NCI-H69 (cell line): ENCODE measurements at regions not wholly inside any gene's neighbourhood (a gene's known extent, or its start where the extent isn't known, plus 50 kb on each side); places are given as distances from the start of the nearest gene placed in this dataset.
"Not testable (repeated sequence)": the region's sequence is repeated elsewhere in the genome, so short reads cannot be mapped to it uniquely, and the experiment has no call there.

Experiments
- DNase-seq: peaks from one replicate; lab custom pipeline; 2025; lab: John Stamatoyannopoulos, UW

- no peak for DNase-seq
Observed at GRCh38 chr6:165167861-165168260, 141.5 kb downstream of the C6orf118 start.

- DNase-seq: no peak
Observed at GRCh38 chr6:165167311-165167710, 142.1 kb downstream of the C6orf118 start.

- DNase-seq: no peak
Observed at GRCh38 chr6:165163519-165163918, 145.9 kb downstream of the C6orf118 start.

- DNase-seq: no peak
Observed at GRCh38 chr6:165159460-165159859, 149.9 kb downstream of the C6orf118 start.

GRCh38 chr6:165146456-165146855, 162.9 kb downstream of the C6orf118 start:
- no peak for DNase-seq

- no peak for DNase-seq
Observed at GRCh38 chr6:165135889-165136288, 173.5 kb downstream of the C6orf118 start.

GRCh38 chr6:165129086-165129485, 180.3 kb downstream of the C6orf118 start:
- DNase-seq: no peak

- DNase-seq: not testable (repeated sequence)
Observed at GRCh38 chr6:165127743-165128142, 181.7 kb downstream of the C6orf118 start.

GRCh38 chr6:165124681-165125080, 184.7 kb downstream of the C6orf118 start:
- not testable (repeated sequence) for DNase-seq

- no peak for DNase-seq
Observed at GRCh38 chr6:165119231-165120020, 190.0 kb downstream of the C6orf118 start.

GRCh38 chr6:165118736-165119135, 190.7 kb downstream of the C6orf118 start:
- no peak for DNase-seq

- DNase-seq: no peak
Observed at GRCh38 chr6:165117806-165118205, 191.6 kb downstream of the C6orf118 start.

- no peak for DNase-seq
Observed at GRCh38 chr6:165117121-165117520, 192.3 kb downstream of the C6orf118 start.

- DNase-seq: no peak
Observed at GRCh38 chr6:165110860-165111259, 198.5 kb downstream of the C6orf118 start.

- DNase-seq: no peak
Observed at GRCh38 chr6:165109011-165109410, 200.4 kb downstream of the C6orf118 start.

GRCh38 chr6:165106261-165106660, 203.1 kb downstream of the C6orf118 start:
- DNase-seq: no peak

- no peak for DNase-seq
Observed at GRCh38 chr6:165098165-165098564, 211.2 kb downstream of the C6orf118 start.

- no peak for DNase-seq
Observed at GRCh38 chr6:165096868-165097267, 212.5 kb downstream of the C6orf118 start.

GRCh38 chr6:165096209-165096608, 213.2 kb downstream of the C6orf118 start:
- no peak for DNase-seq

- no peak for DNase-seq
Observed at GRCh38 chr6:165092881-165093595, 216.4 kb downstream of the C6orf118 start.

- no peak for DNase-seq
Observed at GRCh38 chr6:165091121-165091785, 218.2 kb downstream of the C6orf118 start.

- DNase-seq: no peak
Observed at GRCh38 chr6:165090242-165090641, 219.2 kb downstream of the C6orf118 start.

GRCh38 chr6:165086814-165087213, 222.6 kb downstream of the C6orf118 start:
- DNase-seq: no peak
